ENCODE measurements at regions not wholly inside any gene's neighbourhood (a gene's known extent, or its start where the extent isn't known, plus 50 kb on each side); places are given as distances from the start of the nearest gene placed in this dataset.

DNA sequence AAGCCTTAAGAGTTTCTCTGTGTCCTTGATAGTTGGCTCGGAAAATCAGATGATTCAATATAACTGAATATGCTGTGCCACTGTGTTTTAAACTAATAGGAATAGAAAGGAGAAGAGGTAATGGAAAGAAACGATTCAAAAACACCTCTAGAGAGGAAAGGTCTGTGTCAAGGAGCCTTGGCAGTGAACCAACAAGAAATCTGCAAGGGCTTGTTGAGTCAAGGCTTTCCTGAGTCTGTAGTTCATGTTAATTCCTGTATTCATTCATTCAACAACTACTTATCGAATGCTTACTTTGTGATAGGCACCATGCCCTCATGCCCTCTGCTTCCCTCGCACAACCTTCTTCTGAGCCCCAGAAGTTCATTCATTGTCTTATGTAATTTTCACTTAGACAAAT, 336.0 kb downstream of the PDHA2 start:
- DNase-seq (ENCODE audit: low spot score): no peak

DNA sequence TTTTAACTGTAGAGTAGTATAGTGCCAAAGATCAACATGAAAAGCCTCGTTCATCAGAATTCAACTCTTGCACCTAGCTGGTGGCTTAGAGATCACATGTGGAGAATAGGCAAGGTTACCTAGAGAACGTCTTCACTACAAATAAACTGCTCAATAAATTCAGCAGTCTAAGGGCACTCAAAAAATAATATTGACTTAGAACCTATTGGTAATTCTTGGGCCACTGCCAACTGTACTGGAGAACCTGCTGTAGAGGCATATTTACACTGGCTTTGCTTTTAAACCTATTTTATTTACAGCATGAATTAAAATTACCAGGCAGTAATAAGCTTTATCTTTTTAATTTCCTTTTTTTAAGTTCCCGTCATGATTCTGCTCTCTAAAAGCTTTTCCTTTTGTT, 343.7 kb downstream of the PDHA2 start:
- DNase-seq (ENCODE audit: low spot score): no peak

DNA sequence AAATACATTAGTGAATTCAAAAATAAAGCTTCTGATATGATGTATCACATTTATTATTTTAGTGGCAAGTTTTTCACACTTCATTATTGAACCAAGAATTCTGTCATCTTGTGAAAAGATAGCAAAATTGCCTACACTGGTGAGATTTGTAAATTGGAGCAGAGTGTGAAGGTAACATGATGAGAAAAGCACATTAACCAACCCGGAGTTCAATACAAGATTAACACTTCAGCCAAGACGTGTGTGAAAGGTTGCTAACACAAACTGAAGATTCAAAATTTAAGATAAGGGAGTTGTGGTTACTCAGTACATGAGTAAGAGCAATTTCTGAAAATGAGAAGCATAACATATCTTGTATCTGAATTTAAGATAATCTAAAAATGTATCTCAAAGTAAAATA, 346.7 kb downstream of the PDHA2 start:
- no peak for DNase-seq (ENCODE audit: low spot score)

DNA sequence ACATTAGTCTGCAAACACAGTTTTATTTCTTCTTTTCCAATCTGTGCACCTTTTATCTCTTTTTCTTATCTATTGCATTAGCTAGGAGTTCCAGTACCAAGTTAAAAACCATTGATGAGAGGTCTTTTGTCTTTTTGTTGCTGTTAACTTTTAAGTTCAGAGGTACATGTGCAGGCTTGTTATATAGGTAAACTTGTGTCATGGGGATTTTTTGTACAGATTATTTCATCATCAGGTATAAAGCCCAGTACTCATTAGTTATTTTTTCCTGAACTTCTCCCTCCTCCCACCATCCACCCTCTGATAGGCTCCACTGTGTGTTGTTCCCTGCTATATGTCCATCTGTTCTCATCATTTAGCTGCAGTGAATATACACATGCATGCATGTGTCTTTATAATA, 349.9 kb downstream of the PDHA2 start:
- DNase-seq (ENCODE audit: low spot score): no peak

DNA sequence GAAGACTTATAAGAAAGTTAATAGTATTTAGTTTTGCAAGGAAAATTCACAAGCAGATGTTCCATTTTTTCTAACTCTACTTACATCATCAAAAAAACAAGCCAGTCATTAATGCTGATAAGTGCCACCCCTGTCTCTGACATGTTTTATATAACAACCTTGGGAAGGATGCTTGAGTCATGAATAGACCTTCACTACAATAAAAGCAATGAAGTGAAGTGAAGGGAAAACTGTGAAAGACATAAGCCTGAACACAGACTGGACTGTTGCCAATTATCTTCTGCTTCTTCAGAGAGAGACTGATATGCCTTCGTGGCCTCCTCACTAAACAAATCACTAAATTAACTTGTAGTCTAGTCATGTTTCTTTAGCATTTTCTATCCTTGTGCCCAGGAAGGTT, 353.2 kb downstream of the PDHA2 start:
- no peak for DNase-seq (ENCODE audit: low spot score)

DNA sequence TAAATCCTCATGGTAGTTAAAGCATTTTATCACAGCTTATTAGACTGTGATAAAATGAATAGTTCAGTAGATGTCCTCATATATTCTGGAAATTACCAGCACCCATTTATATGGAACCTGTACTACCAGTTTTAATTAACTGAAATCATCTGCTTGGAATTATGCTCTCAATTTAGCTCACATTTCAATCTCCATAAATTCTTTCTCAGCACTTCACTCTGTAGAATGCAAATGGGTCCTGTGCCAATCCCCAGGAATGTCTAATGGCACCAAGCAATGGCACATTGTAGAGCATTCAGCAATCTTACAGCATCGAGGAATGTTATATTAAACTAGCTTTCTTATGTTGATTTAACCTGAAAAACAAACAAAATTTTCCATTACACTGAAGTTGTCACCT, 355.1 kb downstream of the PDHA2 start:
- no peak for DNase-seq (ENCODE audit: low spot score)

DNA sequence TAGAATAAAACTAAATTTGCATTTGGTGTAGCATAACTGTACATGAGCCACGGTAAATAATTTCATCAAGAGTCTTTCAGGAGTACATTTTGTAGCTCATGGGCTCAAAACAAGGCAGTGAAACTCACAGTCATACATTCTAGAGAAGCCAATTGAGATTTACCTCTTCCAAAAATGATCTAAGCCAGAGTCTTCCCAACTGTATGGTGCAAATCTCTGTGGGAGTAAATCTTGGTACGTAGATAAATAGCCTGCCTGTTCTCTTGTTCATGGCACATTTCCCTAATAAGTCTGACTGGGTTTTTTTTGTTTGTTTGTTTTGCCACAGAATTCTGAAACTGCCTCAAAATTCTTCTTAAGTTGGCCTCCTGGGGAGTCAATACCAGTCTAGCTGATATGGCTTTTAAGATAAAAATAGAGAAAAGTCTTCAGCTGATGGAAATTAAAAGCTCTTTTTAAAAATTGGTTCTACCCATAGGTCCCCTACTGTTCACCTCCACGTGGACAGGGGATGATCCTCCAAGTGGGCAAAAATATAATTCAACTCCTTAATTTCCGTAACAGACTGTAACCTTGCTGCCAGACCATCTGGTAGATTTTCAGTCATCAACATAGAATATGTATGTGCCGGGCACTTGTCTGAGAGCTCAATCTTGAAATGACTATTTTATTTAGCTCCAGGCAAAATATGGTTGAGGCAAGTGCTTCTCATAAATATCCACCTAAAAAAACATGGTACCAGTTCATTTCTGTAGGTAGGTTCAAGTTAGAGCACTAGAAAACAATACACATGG, 365.4 kb downstream of the PDHA2 start:
- no peak for DNase-seq (ENCODE audit: low spot score)

DNA sequence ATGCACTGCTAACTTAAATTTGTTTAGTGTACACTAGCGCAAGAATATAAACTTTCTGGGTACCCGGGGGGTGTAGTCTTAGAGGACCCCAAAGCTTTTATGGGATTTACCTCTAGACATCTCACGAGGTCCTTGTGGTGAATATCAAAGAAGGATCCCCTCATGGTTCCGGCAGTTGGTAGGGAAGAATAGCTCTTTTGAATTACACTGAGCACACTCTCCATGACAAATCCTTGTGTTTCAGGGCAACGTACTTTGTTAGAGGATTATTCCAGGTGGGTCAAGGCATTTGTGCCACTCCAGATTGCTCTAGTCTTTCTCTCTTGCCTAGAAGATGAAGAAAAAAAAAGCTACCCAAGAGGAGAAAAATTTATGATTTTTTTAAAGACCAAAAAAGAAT, 387.6 kb downstream of the PDHA2 start:
- DNase-seq (ENCODE audit: low spot score): no peak

DNA sequence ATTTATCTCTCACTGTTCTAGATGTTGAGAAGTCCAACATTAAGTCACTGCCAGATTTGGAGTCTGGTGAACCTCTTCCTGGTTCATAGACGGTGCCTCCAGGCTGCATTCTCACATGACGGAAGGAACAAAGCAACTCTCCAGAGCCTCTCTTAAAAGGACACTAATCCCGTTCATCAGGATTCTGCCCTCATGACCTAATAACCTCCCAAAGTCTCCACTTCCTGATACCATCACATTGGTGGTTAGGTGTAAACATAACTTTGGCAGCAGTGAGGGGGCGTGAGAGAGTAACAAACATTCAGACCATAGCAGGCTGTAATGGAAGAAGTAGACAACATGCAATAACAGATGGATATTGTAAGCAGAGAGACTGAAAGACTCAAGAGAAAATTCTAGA, 388.6 kb downstream of the PDHA2 start:
- peak; percentile 20 for DNase-seq (ENCODE audit: low spot score)

DNA sequence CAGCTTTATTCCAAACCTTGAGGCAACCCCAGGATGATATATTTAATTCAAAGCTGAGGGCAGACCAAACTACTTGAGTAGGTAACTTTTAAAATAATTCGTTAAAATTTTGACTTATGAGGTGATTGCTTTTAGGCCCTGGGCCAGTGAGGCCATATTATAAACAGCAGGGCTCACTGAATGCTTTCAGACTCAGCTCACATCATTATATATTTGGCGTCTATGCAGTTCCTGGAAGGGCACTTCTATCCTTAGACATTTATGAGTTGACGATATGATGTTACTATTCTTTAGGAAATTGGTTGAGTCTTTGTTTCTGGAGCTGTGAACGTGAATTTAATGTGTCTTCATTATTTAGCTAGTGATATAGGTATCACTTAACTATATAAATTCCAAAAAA, 400.1 kb downstream of the PDHA2 start:
- DNase-seq (ENCODE audit: low spot score): no peak

DNA sequence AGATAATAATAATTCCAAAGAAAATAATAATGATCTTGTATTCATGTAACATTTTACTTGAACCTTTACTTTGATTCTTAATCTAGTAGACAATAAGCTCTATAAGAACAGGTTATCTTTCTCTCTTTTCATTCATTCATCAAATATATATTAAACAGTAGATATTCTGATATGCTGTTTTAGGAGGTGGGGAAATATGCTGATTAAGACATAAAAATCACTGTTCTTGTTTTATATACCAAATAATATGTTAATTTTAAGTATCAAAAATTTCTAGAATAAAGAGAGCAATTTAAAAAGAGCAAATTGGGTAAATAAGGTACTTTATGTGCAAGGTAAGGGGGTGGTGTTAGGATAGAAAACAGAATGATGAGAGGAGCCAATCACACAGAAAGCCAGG, 401.9 kb downstream of the PDHA2 start:
- no peak for DNase-seq (ENCODE audit: low spot score)

DNA sequence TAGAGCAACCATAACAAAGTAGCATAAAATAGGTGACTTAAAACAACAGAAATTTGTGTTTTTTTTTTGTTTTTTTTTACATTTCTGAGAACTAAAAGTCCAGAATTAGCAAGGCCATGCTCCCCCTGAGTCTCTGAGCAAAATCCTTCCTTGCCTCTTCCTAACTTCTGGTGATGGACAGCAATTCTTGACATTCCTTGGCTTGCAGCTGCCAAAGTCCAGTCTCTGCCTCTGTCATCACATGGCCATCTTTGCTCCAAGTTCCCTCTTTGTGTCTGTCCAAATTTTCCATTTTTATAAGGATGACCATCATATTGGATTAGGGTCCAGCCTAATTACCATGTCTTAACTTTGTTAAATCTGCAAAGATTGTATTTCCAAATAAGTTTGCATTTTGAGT, 407.2 kb downstream of the PDHA2 start:
- DNase-seq (ENCODE audit: low spot score): no peak

DNA sequence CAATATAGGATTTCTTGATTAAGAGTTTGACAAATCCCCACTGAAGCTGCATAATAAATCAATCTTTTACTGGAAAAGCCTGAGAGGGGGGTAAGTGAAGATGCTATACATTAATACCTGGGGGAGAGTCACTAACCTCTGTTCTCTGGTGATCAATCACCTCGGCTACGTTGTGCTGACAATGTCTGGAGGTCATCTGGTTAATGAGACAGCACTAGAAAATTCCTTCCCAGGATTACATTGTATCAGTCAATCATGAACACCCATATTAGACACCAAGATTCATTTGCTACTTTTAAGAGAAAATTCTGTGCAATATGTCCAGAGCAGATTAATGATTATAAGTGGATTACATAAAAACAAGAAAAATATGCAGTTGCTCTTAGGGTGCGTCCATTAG, 408.3 kb downstream of the PDHA2 start:
- DNase-seq (ENCODE audit: low spot score): no peak

DNA sequence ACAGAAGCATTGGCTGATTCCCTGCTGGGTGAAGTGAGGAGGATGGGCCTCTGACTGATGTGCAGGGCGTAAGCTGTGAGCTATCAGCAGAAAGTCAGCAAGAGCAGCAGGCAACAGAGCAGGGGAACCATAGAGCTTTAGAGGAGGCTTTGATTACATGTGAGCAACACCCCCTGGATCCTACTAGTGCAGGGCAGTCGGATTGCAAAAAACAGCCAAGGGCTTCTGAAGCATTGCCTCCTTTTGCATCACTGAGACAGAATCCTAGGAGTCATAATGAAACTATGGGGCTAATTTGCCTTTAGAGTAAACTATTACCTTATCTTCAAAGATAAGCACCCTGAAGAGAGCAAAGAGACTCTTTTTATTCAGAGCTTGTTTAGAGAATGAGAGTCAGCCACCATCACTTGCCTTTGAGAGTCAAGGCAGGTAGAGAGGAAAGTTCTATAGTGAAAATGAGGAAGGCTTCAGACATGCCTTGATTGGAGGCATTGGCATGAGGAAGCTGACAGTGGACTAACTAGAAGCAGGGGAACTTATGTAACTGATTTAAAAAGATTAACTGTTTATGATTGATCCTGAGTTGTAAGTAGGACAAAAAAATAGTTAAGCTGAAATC, 420.3 kb downstream of the PDHA2 start:
- no peak for DNase-seq (ENCODE audit: low spot score)

DNA sequence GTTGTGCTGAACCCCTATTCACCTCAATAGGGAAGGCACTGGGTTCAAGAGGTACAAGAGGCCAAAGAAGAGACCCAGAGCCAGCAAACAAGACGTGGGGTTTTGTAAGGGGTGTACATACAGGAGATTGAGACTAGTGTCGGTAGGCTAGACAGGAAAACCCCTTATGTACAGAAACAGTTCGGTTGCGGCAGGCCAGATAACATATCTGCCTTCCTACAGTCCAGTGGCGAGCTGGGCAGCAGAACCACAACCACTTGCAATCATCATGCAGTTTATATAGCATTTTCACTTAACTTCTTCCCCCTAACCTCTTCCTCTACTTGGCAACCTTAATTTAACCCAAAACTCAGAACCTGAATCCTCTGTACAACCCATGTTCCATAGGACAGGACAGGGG, 422.2 kb downstream of the PDHA2 start:
- DNase-seq (ENCODE audit: low spot score): no peak

DNA sequence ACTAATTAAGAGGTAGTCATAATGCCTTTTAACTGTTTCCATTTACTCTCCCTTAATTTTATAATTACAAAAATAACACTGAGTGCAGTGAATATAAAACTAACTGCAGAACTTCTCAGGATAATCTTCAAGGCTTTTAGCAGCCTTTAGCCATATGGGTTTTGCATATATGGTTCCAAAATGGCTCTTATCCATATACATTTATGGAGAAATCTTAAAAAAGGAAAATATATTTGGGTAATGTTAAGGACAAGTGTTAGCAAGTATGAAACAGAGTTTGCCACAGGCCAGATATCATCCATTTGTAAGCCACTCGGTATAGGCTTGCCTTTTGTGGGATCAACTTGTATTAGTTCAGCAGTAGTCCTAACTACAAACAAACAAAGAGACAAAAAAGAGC, 423.4 kb downstream of the PDHA2 start:
- no peak for DNase-seq (ENCODE audit: low spot score)

DNA sequence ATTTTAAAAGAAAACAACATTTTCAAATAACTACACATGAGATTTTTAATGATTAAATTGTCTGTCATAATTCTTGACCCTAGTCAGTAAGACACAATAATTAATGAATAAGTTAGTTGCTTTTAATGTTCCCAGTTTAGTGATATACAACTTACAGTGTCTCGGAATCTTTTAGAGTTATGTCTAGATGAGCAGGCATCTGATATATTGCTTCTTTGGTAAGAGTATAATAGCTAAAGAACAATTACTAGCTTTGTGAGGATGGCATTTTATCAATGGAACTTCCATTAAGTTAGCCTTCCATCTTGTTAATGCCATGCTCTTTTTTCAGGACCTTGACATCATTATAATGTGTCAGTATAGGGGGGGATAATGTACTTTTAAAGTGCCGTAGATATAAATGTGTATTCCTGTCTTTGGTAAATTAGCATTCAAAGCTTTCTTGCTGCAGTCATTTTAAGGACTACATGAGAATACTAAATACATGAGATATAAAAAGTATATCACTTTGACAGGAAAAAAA, 425.1 kb downstream of the PDHA2 start:
- no peak for DNase-seq (ENCODE audit: low spot score)

DNA sequence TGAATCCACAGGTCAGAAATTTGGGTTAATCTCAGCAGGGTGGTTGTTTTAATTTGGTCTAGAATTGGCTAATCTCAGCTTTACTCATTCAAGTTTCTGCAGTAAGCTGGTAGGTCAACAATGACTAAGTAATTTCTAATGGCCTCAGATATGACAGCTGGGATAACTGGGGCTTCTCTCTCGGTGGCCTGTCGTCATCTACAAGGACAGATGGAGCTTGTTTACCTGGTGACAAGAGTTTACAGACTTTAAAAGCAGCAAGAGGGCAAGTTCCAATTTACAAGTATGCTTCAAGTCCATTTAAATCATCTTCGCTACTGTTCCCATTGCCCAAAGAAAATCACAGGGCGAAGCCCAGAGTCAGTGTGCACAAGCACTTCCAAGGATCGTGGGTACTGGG, 453.9 kb downstream of the PDHA2 start:
- peak; percentile 12 for DNase-seq (ENCODE audit: low spot score)

DNA sequence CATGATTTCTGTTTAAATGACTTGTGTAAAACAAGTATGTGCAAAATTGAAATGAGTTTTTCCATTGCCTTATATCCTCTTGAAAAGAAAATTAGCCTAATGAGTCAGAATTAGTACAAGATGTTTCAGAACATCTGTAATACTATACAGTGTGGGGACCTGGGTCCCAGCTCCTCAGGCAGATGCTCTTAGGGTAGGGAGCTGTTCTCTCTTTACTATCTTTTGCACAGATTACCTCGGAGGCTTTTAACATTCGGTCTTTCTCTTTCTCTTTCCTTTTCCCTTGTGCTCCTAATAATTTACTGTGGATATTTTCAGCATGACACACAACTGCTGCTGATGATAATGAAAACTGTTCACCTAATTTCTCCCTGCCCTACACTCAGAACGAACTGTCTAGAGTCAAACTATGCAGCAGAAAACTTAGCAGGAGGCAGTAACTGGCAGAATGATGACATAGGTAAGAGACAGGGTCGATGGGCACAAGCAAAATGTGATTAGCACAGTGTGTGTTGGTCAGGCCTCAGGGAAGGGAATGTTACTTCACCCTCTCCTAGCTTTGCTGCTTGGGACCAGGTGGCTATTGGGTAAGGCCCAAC, 455.3 kb downstream of the PDHA2 start:
- no peak for DNase-seq (ENCODE audit: low spot score)

DNA sequence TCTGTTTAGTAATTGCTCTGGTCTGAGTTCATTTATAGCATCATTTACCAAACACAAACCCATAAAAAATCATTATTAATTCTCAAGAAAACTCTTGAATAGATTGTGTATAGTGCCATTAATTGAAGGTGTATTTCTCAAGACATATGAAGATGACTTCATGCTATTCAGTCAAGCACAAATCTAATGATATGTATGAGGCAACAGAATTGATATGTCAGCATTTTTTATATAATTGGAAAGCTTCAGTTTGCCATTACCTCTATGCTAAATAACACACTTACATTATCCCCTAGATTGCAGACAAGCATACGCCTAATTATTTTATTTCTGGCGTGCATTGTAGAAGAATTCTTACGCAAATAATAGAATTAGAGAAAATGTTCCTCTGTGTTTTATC, 461.8 kb downstream of the PDHA2 start:
- no peak for DNase-seq (ENCODE audit: low spot score)

DNA sequence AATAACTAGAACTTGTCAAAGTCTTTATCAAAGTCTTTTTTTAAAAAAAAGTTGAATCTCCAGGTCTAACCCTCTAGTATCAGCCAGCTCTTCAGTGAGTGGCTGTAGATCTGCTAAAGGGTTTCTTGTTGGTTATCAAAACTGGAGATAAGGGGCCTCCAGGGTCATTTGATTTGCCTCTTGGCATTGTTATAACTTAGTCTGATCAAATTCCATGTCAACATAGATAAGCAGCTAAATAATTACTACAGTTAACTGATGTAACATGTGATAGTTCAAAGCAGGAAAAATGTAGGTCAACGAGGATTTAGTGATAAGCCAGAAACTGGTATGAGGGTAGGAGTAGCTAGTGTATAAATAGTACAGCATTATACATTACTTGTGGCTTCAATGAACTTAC, 465.1 kb downstream of the PDHA2 start:
- DNase-seq (ENCODE audit: low spot score): no peak

DNA sequence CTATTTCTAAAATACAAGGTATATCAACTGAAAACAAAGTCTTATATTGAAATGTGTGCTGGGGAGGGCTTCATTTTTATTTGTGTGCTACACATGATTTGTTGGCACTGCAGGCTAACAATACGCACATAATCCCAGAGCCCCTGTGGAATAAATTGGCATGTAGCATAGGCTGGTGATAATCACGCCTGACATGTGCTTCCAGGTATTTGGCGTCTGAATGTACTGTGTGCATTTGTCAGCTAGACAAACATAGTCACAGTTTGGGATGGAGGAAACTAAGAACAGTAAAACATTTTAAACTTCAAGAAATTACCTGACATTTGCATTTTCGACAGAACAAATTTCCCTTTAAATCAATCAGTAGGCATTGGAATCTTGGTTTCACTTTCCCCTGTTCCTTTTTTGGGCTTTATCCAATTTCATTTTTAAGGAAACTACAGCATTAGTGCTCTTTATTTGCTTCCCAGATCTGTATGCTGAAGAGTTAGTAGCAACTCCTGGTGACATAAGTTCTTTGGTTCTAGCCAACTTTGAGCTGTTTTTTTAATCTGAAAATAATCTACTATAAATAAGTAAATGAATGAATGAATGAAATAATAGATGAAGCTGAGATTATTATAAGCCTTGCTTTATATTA, 472.3 kb downstream of the PDHA2 start:
- no peak for DNase-seq (ENCODE audit: low spot score)

DNA sequence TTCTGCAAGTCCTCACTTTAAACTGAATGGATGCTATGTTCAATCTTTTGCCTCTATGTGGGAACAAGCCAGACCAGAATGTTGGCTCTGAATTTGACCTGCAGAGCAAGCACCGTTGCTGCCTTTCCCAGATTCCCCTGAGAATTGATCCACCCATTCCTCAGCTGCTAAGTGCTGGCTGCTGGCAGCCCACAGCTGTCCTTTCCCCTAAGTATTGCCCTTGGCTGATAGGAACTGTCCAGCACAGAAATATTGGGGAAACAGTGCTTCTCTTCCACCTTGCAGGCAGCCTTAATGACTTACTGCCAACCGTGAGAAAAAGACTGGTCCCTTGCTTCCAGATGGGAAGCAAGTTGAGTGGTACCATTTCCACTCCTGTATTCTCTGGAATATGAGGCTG, 475.9 kb downstream of the PDHA2 start:
- DNase-seq (ENCODE audit: low spot score): no peak
